ENCODE measurements at regions not wholly inside any gene's neighbourhood (a gene's known extent, or its start where the extent isn't known, plus 50 kb on each side); places are given as distances from the start of the nearest gene placed in this dataset.
A peak's percentile ranks its signal among the peaks of the same experiment; 100 is the strongest.

DNA sequence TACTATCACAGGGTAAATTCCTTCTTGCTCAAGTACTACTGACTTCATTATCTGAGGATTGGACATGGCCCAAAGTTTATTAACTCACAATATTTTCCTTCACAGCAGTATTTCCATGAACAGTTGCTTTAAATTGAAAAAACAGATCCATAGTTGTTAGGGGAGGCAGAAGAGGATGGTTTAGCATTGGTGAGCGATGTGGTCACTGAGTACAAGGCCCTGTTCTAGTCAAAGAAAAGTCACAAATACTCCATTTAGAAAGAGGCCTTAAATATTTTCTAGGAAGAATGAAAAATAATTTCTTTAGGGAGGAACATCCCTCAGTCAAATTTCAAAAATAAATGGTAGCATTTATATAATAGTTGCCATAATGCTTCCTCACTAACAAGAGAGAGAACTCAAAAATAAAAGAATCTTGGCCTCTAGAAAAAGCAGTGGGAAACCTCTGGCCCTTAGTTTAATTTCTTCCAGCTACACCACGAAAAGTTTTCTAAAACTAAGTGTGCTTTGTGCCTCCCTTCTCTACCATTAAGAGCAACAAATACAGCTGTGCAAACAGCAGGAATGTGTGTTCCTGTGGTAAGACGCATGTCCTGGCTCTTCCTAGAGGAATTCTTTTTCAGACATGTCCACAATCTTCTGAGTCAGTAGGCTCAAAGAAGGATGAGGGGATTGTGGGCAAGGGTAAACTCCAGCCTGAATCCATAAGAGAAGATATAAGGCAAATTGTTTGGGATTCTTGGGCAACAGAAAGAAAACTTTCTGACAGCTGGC lies 105.7 kb downstream of the HOXA1 start:
- H3K79me2 ChIP-seq (ENCODE audit: control insufficient read depth, insufficient read depth, low read length) = no peaks in the 10 kb centered on the region
- TF ChIP-seq, protein P1, sequence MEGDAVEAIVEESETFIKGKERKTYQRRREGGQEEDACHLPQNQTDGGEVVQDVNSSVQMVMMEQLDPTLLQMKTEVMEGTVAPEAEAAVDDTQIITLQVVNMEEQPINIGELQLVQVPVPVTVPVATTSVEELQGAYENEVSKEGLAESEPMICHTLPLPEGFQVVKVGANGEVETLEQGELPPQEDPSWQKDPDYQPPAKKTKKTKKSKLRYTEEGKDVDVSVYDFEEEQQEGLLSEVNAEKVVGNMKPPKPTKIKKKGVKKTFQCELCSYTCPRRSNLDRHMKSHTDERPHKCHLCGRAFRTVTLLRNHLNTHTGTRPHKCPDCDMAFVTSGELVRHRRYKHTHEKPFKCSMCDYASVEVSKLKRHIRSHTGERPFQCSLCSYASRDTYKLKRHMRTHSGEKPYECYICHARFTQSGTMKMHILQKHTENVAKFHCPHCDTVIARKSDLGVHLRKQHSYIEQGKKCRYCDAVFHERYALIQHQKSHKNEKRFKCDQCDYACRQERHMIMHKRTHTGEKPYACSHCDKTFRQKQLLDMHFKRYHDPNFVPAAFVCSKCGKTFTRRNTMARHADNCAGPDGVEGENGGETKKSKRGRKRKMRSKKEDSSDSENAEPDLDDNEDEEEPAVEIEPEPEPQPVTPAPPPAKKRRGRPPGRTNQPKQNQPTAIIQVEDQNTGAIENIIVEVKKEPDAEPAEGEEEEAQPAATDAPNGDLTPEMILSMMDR (optimal IDR thresholded peaks at IDR 0.05 in 1 of 3, IDR thresholded peaks at IDR 0.05 in 1 of 3, conservative IDR thresholded peaks at IDR 0.05 in 1 of 3; ENCODE audit: extremely low read depth in 1 of 3, insufficient read depth in 2 of 3, low read length in 3 of 3) = no peak
- no peak for TF ChIP-seq EZH2 (IDR thresholded peaks at IDR 0.05; ENCODE audit: low read length)
- no peaks in the 10 kb centered on the region for H4K20me1 ChIP-seq (ENCODE audit: control insufficient read depth, extremely low read depth, insufficient read depth, low read length)
- peak; percentile 95 for FAIRE-seq
- H3K4me2 ChIP-seq (ENCODE audit: control insufficient read depth, extremely low read depth, insufficient read depth, low read depth, low read length) = peak overlapping the region; percentile 41
- no peak overlapping the region for H3K4me3 ChIP-seq (ENCODE audit: control insufficient read depth in 2 of 3, extremely low read depth in 1 of 3, insufficient read depth in 2 of 3, low read depth in 1 of 3, low read length in 3 of 3)
- no peaks in the 10 kb centered on the region for H3K9me1 ChIP-seq (ENCODE audit: control insufficient read depth, extremely low read depth, insufficient read depth, low read length)
- H3K9me3 ChIP-seq (ENCODE audit: control insufficient read depth, low read depth, low read length) = no peaks in the 10 kb centered on the region
- H3K4me1 ChIP-seq (ENCODE audit: control insufficient read depth, extremely low read depth, insufficient read depth, low read length) = peaks cover 35% of the 10 kb centered on the region
- H2AFZ ChIP-seq (ENCODE audit: control insufficient read depth, low read length) = peak overlapping the region; percentile 64
- no peak overlapping the region for H3K9ac ChIP-seq (ENCODE audit: control insufficient read depth, extremely low read depth, insufficient read depth, low read length)
- no peak overlapping the region for H3K27ac ChIP-seq (ENCODE audit: control insufficient read depth, insufficient read depth, low read length)
- dilution Hi-C loops (cut with MboI; ENCODE audit: extremely low pct_ligation_motif_present, low sequenced_read_pairs) = no loop called here
- no peaks in the 10 kb centered on the region for H3K36me3 ChIP-seq (ENCODE audit: control insufficient read depth in 2 of 2, extremely low read depth in 1 of 2, insufficient read depth in 2 of 2, low read length in 2 of 2)
- DNase-seq (ENCODE audit: low read depth, low spot score) = no peak
- H3K27me3 ChIP-seq (ENCODE audit: control insufficient read depth, extremely low read depth, insufficient read depth, low read length) = no peaks in the 10 kb centered on the region

DNA sequence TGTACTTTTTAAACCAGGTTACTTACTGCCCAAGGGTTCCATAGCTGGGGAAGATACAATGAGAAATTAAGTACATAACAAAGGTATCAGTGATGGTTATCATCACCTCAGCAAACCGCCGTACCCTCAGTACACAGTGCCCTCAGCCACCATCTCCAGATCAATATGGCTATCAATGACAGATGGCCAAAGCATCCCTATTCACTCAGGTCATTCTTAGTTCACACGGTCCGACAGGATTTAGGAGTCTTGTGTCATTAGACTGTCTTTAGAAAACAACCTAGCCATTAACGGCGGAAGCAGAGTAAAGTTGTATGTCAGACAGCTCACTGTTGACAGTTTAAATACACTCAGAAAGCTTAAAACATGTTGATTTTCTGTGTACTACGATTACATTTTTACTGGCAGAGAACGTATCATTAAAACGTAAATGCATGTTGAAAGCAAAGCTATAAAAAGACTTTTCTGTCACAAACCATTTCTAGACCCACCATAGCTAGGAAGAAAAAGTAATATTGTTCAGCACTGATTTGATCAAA lies 106.9 kb downstream of the HOXA1 start:
- Histone ChIP-seq H3K9ac (ENCODE audit: control insufficient read depth, extremely low read depth, insufficient read depth, low read length) (no peak overlapping the region), H3K9me3 (ENCODE audit: control insufficient read depth, low read depth, low read length) (no peaks in the 10 kb centered on the region), H3K79me2 (ENCODE audit: control insufficient read depth, insufficient read depth, low read length) (no peaks in the 10 kb centered on the region), H4K20me1 (ENCODE audit: control insufficient read depth, extremely low read depth, insufficient read depth, low read length) (no peaks in the 10 kb centered on the region), H3K9me1 (ENCODE audit: control insufficient read depth, extremely low read depth, insufficient read depth, low read length) (no peaks in the 10 kb centered on the region), H3K36me3 (ENCODE audit: control insufficient read depth in 2 of 2, extremely low read depth in 1 of 2, insufficient read depth in 2 of 2, low read length in 2 of 2) (no peaks in the 10 kb centered on the region), H3K4me1 (ENCODE audit: control insufficient read depth, extremely low read depth, insufficient read depth, low read length) (peaks cover 25% of the 10 kb centered on the region), H3K27ac (ENCODE audit: control insufficient read depth, insufficient read depth, low read length) (no peak overlapping the region), H3K4me2 (ENCODE audit: control insufficient read depth, extremely low read depth, insufficient read depth, low read depth, low read length) (no peak overlapping the region), H3K27me3 (ENCODE audit: control insufficient read depth, extremely low read depth, insufficient read depth, low read length) (no peaks in the 10 kb centered on the region), H2AFZ (ENCODE audit: control insufficient read depth, low read length) (no peak overlapping the region), H3K4me3 (ENCODE audit: control insufficient read depth in 2 of 3, extremely low read depth in 1 of 3, insufficient read depth in 2 of 3, low read depth in 1 of 3, low read length in 3 of 3) (no peak overlapping the region)
- no peak for FAIRE-seq
- DNase-seq (ENCODE audit: low read depth, low spot score) = no peak
- dilution Hi-C loops (cut with MboI; ENCODE audit: extremely low pct_ligation_motif_present, low sequenced_read_pairs) = no loop called here
- no peak for TF ChIP-seq EZH2 (IDR thresholded peaks at IDR 0.05; ENCODE audit: low read length)
- TF ChIP-seq, protein P1 (optimal IDR thresholded peaks at IDR 0.05 in 1 of 3, IDR thresholded peaks at IDR 0.05 in 1 of 3, conservative IDR thresholded peaks at IDR 0.05 in 1 of 3; ENCODE audit: extremely low read depth in 1 of 3, insufficient read depth in 2 of 3, low read length in 3 of 3) = no peak
